Right lobe of liver (tissue), 4 donors: ENCODE measurements at regions not wholly inside any gene's neighbourhood (a gene's known extent, or its start where the extent isn't known, plus 50 kb on each side); places are given as distances from the start of the nearest gene placed in this dataset.

ENCODE experiments used
- POLR2A ChIP-seq: fragments of 450-650 bp; IDR thresholded peaks from one replicate; pipeline ENCODE4 v1.6.1; 2017; ENCODE audit warnings: antibody characterized with exemption, mild to moderate bottlenecking
- TF ChIP-seq, protein P1 (sequence below), 4 donors: fragments of 200-600 bp in 3 of 4; fragments of 450-650 bp in 1 of 4; IDR thresholded peaks; one replicate each; pipeline versions ENCODE4 v1.5.1 to v1.8.0; 2016 to 2022; ENCODE audit warnings: antibody characterized with exemption in 4 of 4, mild to moderate bottlenecking in 2 of 4
- donor health status: DM: no; HTN: no; CAD: no.
- donor health status: DM: no; HTN: no; CAD: no.
- donor health status: DM: no; HTN: yes; CAD: no.

DNA sequence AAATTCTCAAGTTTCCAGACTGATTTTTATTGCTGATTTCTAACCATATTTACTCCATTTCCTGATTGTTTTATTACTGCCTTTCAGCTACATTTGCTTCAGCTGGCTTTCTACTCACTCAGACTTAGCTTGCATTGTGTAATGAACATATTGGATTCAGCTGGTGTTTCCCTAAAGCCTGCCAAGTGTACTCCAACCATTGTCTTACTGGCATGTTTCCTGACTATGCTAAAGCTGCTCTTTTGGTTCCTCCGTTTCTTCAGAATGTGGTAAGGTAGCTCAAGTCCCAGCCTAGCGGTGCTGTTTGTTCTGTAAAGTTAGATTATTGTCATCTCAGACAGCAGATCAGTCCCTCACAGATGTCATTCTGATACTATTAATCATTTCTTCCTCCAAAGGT is 53.1 kb upstream of the GLRA2 start:
- TF ChIP-seq, protein P1, sequence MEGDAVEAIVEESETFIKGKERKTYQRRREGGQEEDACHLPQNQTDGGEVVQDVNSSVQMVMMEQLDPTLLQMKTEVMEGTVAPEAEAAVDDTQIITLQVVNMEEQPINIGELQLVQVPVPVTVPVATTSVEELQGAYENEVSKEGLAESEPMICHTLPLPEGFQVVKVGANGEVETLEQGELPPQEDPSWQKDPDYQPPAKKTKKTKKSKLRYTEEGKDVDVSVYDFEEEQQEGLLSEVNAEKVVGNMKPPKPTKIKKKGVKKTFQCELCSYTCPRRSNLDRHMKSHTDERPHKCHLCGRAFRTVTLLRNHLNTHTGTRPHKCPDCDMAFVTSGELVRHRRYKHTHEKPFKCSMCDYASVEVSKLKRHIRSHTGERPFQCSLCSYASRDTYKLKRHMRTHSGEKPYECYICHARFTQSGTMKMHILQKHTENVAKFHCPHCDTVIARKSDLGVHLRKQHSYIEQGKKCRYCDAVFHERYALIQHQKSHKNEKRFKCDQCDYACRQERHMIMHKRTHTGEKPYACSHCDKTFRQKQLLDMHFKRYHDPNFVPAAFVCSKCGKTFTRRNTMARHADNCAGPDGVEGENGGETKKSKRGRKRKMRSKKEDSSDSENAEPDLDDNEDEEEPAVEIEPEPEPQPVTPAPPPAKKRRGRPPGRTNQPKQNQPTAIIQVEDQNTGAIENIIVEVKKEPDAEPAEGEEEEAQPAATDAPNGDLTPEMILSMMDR (IDR thresholded peaks at IDR 0.05): no peak
- TF ChIP-seq POLR2A: no peak
